ENCODE measurements at regions not wholly inside any gene's neighbourhood (a gene's known extent, or its start where the extent isn't known, plus 50 kb on each side); places are given as distances from the start of the nearest gene placed in this dataset.

GRCh38 chr18:55869556-55870501 is 281.8 kb upstream of the TCF4 start:
- DNase-seq, result no peak

GRCh38 chr18:55868909-55869308 is 280.9 kb upstream of the TCF4 start:
- DNase-seq, result no peak

GRCh38 chr18:55866886-55867285 is 278.9 kb upstream of the TCF4 start:
- DNase-seq, result no peak

- no peak for DNase-seq
Observed at GRCh38 chr18:55866006-55866405, 278.0 kb upstream of the TCF4 start.

DNA sequence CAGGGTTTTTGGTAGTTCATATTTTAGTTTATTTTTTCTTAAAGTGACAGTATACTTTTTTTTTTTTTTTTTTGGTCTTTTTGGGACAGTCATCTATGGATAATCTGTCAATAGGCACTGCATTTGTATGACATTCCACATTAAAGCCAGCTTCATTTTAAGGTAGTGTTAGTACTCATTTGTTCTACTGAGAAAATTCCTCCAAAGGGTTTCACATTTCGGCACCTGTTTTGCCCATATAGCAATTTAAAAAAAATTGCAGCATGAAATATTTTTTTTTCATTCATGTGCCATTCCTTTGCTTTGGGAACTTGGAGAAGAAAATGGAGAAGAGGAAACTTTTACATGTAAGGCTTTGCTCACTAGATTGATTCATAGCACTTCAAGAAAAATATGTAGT is 276.3 kb upstream of the TCF4 start:
- DNase-seq, result no peak

DNA sequence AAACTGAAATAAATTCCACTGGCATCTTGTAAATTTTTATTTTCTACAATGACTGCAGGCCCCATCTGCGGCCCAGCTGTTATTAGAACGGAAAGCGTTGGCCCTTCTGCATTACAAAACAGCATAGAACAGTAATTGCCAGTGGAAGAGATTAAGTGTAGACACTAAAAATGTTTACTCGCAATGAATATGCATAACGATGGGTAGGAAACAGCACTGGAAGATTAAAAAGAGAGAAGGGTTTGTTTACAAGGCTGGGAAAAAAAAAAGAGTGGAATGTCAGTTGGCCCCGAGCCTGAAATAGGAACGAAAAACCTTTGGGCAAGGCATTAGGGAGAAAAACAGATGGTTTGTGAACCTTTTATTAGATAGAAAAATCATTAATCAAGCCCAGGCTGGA is 275.9 kb upstream of the TCF4 start:
- DNase-seq, result no peak

- DNase-seq, result no peak
Observed at GRCh38 chr18:55863391-55863706, 275.4 kb upstream of the TCF4 start.

GRCh38 chr18:55862693-55863390 is 274.9 kb upstream of the TCF4 start:
- no peak for DNase-seq

GRCh38 chr18:55861266-55861665 is 273.3 kb upstream of the TCF4 start:
- DNase-seq, result peak in 1 of 2 experiments; percentile 34

- peak in 1 of 2 experiments; percentile 34 for DNase-seq
Observed at GRCh38 chr18:55858661-55859515, 270.9 kb upstream of the TCF4 start.

GRCh38 chr18:55857956-55858355 is 270.0 kb upstream of the TCF4 start:
- no peak for DNase-seq

GRCh38 chr18:55857409-55857808 is 269.4 kb upstream of the TCF4 start:
- no peak for DNase-seq

DNA sequence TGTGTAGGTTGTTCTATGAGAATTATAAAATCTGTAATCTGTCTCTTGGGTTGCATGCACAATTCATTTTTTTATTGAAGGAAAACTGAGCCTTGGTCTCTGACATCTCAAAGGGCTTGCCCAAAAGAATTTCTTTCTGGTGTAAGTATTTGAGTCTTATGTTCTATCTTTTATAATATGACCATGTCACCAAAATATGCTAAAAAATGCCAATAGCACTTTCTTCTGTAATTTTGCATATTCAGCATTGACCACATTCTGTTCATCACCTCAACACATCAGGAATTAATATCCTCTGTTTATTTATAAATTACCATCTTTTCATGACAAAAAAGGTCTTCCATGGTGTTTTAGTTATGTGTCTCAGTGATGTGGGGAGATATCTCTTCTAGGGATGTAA is 268.7 kb upstream of the TCF4 start:
- DNase-seq, result no peak

DNA sequence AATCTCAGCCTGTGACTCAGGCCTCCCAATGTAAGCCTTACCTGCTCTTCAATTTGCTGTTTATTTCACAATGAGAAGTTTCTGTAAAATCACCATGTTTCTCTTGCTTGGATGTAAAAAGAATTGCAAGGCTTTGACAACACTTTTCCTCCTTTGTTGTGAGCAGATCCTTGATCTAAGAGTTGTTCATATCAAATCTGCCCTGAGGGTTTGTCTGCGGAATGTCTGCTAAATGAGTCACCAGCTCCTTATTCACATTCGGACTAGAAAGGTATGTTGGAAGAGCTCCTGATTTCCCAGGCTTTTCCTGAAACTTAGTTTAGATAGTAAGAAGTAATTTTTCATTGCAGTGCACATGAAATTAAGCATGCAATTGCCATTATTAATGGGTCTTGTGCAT is 268.2 kb upstream of the TCF4 start:
- no peak for DNase-seq

GRCh38 chr18:55853268-55853667 is 265.3 kb upstream of the TCF4 start:
- DNase-seq, result no peak

DNA sequence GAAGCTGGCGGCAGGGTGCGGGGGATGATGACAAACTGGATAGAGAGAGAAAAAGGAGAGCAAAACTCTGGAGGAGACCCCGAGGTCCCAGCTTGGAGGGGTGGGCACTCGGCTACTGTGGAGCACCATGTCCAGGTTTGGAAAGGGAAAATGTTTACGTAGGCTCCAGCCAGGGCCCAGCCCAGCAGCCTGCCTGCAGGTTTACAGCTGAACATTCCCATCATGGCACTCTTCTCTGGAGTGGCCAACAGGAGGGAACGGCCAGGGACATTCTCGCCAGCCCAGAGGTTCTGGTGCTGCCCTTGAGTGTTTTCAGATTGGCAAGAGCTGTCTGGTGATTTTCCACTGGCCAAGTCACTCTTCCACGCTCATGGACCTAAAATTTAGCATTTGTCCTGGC is 262.9 kb upstream of the TCF4 start:
- no peak for DNase-seq

DNA sequence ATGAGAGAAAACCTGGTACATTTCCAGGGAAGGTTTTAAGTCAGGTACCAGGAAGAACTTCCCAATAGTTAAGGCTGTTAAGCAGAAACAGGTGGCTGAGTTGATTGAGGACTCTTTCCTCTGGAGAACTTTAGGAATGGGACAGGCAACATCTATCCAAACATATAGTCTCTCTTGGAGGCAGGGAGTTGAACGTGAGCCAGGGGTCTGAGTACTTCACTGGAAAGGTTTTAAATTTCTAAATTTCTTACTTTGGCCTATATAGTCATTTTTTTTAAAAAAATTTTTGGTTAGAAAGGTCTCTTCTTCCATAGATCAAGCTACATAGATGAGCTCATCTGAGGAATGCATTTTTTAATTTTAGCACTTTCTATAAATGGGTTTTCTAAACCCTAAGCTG is 261.4 kb upstream of the TCF4 start:
- DNase-seq, result no peak

DNA sequence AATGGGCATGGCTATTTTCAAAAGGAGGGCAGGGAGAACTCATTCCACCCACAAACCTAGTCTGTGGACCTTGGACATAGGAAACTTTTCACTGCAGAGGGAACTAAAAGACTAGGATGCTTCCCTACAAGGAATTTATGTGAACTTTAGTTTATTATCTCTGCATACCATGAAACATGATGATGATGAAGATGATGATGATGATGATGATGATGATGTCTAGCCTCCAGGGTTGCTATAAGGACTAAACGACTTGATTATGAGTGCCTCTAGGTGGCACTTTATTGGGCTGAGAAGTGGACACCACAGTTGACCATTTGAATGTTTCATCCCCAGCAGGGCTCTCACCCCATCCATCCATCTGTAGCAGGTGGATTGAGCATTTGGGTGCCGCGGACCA is 260.0 kb upstream of the TCF4 start:
- DNase-seq, result no peak

DNA sequence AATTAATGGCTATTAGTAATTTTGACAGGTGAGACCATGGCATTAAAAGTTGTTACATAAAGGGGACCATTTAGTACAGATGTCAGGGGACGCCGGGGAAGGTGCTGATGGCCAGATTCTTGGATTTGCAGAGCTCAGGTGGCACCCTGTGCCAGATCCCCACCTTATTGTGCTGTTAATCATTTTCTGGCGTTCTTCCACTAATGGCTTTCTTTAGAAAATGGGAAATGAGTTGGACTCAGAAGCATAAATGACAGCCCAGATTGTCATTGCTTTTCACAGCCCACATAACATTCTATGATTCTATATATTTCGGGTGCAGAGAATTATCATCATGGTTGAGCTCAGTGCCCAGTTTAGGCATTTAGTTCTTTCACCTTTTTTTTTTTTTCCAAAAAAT is 257.2 kb upstream of the TCF4 start:
- no peak for DNase-seq

DNA sequence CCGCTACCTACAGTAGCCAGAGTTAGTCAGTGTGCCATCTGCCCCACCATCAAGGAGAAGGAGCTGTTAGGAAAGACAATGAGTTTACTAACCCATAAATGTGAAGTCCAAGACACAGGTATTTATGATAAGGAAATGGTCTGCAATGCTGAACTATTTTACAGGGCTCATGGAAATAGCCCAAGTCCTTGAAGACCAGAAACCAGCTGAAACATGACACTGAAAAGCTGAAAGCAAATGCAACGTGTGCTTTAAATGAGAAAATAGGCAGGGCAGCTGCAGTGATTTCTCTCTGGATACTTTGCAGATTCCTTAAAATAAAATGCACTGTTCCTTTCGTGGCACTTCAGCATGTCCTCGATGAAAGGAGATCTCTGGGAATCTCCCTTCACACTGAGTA is 256.4 kb upstream of the TCF4 start:
- DNase-seq, result no peak

DNA sequence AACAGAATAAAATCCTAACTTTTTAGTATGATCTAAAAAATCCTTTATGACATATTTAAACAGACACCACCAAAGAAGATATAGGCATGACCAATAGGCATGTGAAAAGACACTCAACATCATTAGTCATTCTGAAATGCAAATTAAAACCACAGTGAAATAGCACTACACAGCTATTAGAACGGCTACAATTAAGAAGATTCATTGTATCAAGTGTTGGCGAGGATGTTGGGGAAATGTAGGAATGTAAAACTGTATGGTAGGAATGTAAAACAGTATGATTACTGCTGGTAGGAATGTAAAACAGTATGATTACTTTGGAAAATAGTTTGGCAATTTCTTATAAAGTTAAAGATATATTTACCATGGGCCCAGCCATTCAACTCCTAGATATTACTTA is 253.3 kb upstream of the TCF4 start:
- no peak for DNase-seq

DNA sequence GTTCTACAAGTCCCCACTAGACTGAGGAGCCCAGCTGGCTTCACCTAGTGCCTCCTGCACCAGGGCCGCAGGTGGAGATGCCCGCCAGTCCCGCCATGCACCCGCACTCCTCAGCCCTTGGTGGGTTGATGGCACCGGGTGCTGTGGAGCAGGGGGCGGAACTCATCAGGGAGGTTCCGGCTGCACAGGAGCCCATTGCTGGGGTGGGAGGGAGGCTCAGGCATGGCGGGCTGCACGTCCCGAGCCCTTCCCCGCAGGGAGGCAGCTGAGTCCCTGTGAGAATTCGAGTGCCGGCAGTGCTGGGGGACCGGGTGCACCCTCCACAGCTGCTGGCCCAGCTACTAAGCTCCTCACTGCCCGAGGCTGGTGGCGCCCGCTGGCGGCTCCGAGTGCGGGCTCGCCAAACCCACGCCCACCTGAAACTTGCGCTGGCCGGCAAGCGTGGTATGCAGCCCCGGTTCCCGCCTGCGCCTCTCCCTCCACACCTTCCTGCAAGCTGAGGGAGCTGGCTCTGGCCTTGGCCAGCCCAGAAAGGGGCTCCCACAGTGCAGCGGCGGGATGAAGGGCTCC is 252.7 kb upstream of the TCF4 start:
- no peak for DNase-seq

DNA sequence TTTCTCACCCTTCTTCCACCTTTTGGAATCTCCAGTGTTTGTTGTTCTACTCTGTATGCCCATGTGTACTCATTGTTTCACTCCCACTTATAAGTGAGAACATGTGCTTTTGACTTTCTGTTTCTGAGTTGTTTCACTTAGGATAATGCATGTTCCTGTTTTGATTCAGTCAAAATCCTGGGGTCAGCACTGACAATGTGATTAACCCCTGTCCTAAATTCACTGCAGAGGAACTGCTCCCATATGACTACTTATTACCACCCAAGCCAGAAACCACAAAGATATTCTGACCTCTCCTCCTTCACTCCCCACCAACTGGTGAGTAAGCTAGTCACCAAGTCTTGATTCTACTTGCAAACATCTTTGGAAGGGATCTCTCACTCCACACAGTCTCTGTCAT is 251.4 kb upstream of the TCF4 start:
- no peak for DNase-seq
